ENCODE measurements at regions not wholly inside any gene's neighbourhood (a gene's known extent, or its start where the extent isn't known, plus 50 kb on each side); places are given as distances from the start of the nearest gene placed in this dataset.
A peak's percentile ranks its signal among the peaks of the same experiment; 100 is the strongest.

DNA sequence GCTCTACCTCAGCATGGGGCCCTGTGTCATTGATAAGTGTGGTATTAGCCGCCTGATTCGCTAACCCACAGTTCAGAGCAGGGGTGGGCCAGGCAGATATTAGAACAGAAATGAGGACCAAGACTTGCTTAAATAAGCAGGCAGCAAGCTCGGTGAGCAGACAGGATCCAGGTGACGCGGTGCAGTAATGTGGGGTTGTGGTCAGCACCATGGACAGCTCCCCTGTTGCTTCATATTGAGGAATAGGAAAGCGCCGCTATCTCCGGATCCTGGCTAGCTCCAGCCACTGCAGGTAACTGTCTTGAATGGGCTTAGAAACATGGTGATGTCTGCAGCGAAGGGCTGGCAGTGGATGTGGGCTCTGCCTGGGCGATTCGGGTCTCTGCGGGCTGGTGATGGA, 51.3 kb upstream of the GPR26 start (continued):
- no peak for TF ChIP-seq HNRNPL (IDR thresholded peaks at IDR 0.05; ENCODE audit: low read depth, low read length)
- no peak for TF ChIP-seq SRSF4 (IDR thresholded peaks at IDR 0.05; ENCODE audit: low read depth, low read length, poor library complexity, severe bottlenecking)
- TF ChIP-seq MIER2 (CRISPR knock-in tag; IDR thresholded peaks at IDR 0.05): peak; percentile 99
- no peak for TF ChIP-seq ZIK1 (CRISPR knock-in tag; IDR thresholded peaks at IDR 0.05; ENCODE audit: borderline replicate concordance, low read depth)
- TF ChIP-seq AGO1 (IDR thresholded peaks at IDR 0.05; ENCODE audit: low read depth, low read length, poor library complexity, severe bottlenecking): no peak
- TF ChIP-seq, protein P1, sequence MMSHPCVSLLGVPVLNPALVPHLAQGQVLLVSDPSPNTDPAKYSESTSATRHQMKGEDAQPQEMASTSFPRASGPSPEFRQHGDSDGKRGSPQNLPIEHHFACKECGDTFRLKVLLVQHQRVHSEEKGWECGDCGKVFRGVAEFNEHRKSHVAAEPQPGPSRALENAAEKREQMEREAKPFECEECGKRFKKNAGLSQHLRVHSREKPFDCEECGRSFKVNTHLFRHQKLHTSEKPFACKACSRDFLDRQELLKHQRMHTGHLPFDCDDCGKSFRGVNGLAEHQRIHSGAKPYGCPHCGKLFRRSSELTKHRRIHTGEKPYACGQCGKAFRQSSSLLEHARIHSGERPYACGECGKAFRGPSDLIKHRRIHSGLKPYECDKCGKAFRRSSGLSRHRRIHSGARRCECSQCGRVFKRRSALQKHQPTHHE (CRISPR knock-in tag; IDR thresholded peaks at IDR 0.05; ENCODE audit: borderline replicate concordance): no peak
- no peak for TF ChIP-seq HIVEP1 (CRISPR knock-in tag; IDR thresholded peaks at IDR 0.05)
- TF ChIP-seq RBM22 (optimal IDR thresholded peaks at IDR 0.05; ENCODE audit: low read length): no peak
- TF ChIP-seq ZNF510 (CRISPR knock-in tag; IDR thresholded peaks at IDR 0.05; ENCODE audit: low read depth): no peak
- TF ChIP-seq, protein P2, sequence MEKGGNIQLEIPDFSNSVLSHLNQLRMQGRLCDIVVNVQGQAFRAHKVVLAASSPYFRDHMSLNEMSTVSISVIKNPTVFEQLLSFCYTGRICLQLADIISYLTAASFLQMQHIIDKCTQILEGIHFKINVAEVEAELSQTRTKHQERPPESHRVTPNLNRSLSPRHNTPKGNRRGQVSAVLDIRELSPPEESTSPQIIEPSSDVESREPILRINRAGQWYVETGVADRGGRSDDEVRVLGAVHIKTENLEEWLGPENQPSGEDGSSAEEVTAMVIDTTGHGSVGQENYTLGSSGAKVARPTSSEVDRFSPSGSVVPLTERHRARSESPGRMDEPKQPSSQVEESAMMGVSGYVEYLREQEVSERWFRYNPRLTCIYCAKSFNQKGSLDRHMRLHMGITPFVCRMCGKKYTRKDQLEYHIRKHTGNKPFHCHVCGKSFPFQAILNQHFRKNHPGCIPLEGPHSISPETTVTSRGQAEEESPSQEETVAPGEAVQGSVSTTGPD (CRISPR knock-in tag; IDR thresholded peaks at IDR 0.05): no peak
- TF ChIP-seq KDM1A (CRISPR knock-in tag; IDR thresholded peaks at IDR 0.05): no peak
- 0 out of 2 replicates have a peak, but pooled peaks have one; percentile 56 for TF ChIP-seq ZNF616 (CRISPR knock-in tag; IDR thresholded peaks at IDR 0.05; ENCODE audit: low read depth)
- no peak for TF ChIP-seq HNF4G (IDR thresholded peaks at IDR 0.05; ENCODE audit: borderline replicate concordance, low read depth, low read length)
- no peak for TF ChIP-seq HNF4G (CRISPR knock-in tag; IDR thresholded peaks at IDR 0.05; ENCODE audit: borderline replicate concordance, low read depth)
- TF ChIP-seq U2AF1 (optimal IDR thresholded peaks at IDR 0.05; ENCODE audit: low read depth, low read length): no peak
- TF ChIP-seq HES4 (CRISPR knock-in tag; IDR thresholded peaks at IDR 0.05; ENCODE audit: borderline replicate concordance): peak; percentile 91
- TF ChIP-seq, protein P3, sequence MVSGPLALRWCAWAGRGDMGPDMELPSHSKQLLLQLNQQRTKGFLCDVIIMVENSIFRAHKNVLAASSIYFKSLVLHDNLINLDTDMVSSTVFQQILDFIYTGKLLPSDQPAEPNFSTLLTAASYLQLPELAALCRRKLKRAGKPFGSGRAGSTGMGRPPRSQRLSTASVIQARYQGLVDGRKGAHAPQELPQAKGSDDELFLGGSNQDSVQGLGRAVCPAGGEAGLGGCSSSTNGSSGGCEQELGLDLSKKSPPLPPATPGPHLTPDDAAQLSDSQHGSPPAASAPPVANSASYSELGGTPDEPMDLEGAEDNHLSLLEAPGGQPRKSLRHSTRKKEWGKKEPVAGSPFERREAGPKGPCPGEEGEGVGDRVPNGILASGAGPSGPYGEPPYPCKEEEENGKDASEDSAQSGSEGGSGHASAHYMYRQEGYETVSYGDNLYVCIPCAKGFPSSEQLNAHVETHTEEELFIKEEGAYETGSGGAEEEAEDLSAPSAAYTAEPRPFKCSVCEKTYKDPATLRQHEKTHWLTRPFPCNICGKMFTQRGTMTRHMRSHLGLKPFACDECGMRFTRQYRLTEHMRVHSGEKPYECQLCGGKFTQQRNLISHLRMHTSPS (CRISPR knock-in tag; IDR thresholded peaks at IDR 0.05; ENCODE audit: low read depth): no peak
- no peak for TF ChIP-seq ZZZ3 (CRISPR knock-in tag; IDR thresholded peaks at IDR 0.05; ENCODE audit: borderline replicate concordance)
- peak; percentile 63 for TF ChIP-seq RXRB (CRISPR knock-in tag; IDR thresholded peaks at IDR 0.05; ENCODE audit: borderline replicate concordance)
- no peak for TF ChIP-seq POGZ (CRISPR knock-in tag; IDR thresholded peaks at IDR 0.05)
- peak; percentile 68; the same call in 1 of the 2 replicates for TF ChIP-seq ZNF253 (CRISPR knock-in tag; IDR thresholded peaks at IDR 0.05; ENCODE audit: borderline replicate concordance)
- no peak for TF ChIP-seq NFIC (IDR thresholded peaks at IDR 0.05; ENCODE audit: low read length)
- no peak for TF ChIP-seq RBFOX2 (IDR thresholded peaks at IDR 0.05; ENCODE audit: low read depth, low read length)
- TF ChIP-seq SP140L (CRISPR knock-in tag; IDR thresholded peaks at IDR 0.05; ENCODE audit: borderline replicate concordance): peak; percentile 89; the same call in 1 of the 2 replicates
- TF ChIP-seq SUZ12 (IDR thresholded peaks at IDR 0.05; ENCODE audit: low read depth, low read length): no peak
- TF ChIP-seq ZMAT3 (CRISPR knock-in tag; conservative IDR thresholded peaks at IDR 0.05): peak; percentile 79
- TF ChIP-seq MTA3 (CRISPR knock-in tag; IDR thresholded peaks at IDR 0.05): no peak
- TF ChIP-seq CCDC6 (CRISPR knock-in tag; IDR thresholded peaks at IDR 0.05): peak; percentile 46; the same call in 1 of the 2 replicates
- TF ChIP-seq MEIS1 (CRISPR knock-in tag; IDR thresholded peaks at IDR 0.05; ENCODE audit: borderline replicate concordance): no peak
- TF ChIP-seq ESRRA (CRISPR knock-in tag; IDR thresholded peaks at IDR 0.05; ENCODE audit: low read depth): no peak

All from HepG2 (cell line).